Islet of Langerhans (tissue), 1 donor: ENCODE measurements at regions not wholly inside any gene's neighbourhood (a gene's known extent, or its start where the extent isn't known, plus 50 kb on each side); places are given as distances from the start of the nearest gene placed in this dataset.
"Not testable (repeated sequence)": the region's sequence is repeated elsewhere in the genome, so short reads cannot be mapped to it uniquely, and the experiment has no call there.

Experiments used
- FAIRE-seq: peaks from one replicate; lab custom pipeline; 2011; peaks lifted over from hg19 to GRCh38; lab: Jason Lieb, UNC

DNA sequence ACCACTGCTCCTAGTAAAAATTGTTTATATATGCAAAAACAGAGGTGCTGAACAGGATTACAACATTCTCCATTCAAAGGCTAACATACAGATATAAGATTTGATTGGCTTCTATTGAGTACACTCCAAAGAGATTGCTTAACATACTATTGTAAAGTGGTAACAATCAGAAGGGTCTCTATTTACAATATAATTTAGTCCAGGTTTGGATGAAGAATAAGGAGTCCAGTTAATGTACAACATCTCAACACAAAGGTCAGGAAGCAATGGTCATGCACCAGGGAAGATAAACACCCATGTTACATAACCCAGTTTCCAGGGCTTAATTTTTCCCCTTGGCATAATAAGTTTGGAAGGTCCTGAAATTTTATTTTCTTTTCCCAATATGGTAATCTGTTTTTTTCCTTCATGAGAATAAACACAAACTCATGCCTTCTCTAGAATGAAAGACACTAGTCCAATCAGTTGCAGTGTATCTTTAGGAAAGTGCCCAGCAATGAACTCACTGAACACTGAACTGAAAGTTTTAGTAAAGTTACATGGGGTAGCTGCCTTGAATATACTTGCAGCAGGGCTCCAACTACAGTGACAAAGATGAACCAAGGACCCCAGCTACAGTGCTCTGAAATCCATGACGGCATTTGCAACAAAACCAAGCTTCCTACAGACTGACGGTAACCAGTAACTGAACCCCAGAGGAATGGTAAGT, 255.3 kb upstream of the GJE1 start:
- no peak for FAIRE-seq

GRCh38 chr6:141874930-141875602, 257.7 kb upstream of the GJE1 start:
- no peak for FAIRE-seq

GRCh38 chr6:141869509-141869908, 263.2 kb upstream of the GJE1 start:
- not testable (repeated sequence) for FAIRE-seq

GRCh38 chr6:141867767-141868166, 265.0 kb upstream of the GJE1 start:
- no peak for FAIRE-seq

DNA sequence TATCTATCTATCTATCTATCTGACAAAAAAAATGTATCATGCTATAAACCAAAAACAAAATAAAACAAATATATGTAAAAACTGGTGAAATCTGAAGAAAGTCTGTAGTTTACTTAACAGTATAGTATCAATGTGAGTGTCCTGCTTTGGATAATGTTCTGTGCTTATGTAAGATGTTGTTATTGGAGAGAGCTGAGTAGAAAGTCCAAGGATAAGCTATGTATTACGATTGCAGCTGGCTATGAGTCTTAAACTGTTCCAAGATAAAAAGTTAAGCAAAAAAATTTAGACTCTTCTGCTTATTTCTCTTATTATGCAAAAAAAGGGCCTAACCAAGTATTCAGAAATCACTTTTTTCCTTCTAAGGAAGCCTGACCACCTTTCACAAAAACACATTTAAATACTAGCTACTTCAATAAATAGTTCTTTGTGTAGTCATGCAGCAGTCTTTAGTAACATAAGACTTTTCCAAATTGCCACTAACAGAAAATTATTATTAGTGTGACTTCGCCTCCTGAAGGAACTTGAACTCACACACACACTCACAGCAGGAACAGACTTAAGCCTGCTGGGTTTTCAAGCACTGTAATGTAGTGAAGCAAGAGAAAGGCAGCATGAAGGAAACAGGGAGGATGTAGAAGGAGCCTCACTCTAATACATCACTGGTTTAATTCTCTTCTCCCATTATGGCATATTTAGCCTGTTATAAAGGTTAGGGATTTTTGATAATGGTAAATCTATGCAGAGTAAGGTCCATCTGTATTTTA, 265.8 kb upstream of the GJE1 start:
- FAIRE-seq: no peak

GRCh38 chr6:141851063-141851462, 281.7 kb upstream of the GJE1 start:
- no peak for FAIRE-seq

- no peak for FAIRE-seq
These were observed 284.5 kb upstream of the GJE1 start for GRCh38 chr6:141848029-141848890.

- no peak for FAIRE-seq
These were observed 286.1 kb upstream of the GJE1 start for GRCh38 chr6:141846639-141847038.

- no peak for FAIRE-seq
These were observed 289.4 kb upstream of the GJE1 start for GRCh38 chr6:141843178-141843834.

DNA sequence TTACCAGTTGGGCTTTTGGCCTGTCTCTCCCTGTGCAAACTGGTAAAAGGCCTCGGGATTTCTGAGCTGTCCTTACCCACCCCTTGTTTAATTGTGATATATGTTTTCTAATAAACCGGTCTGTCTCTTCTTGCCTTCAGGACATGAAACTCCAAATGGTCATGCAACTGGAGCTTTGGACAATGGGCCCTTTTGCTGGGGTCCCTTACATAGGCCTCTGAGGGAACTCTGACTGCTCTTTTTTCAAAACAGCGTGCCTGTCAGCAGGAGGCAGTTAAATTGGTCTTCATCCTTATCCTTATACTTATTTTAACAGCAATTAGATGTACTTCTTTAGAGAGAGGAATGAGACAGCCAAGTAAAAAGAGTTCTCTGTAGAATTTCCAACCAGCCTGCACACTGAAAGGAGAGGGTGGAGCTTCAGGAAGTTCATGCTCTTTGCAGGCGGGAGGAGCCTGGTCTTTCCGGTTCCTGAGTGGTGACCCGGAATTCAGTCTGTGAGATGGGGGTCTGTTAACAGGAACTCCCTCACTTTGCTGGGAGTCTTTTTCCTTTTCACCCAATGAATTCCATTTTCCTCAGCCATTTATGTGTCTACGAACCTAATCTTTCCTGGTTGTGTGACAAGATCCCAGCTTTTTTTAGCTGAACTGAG, 299.6 kb upstream of the GJE1 start:
- FAIRE-seq: no peak

DNA sequence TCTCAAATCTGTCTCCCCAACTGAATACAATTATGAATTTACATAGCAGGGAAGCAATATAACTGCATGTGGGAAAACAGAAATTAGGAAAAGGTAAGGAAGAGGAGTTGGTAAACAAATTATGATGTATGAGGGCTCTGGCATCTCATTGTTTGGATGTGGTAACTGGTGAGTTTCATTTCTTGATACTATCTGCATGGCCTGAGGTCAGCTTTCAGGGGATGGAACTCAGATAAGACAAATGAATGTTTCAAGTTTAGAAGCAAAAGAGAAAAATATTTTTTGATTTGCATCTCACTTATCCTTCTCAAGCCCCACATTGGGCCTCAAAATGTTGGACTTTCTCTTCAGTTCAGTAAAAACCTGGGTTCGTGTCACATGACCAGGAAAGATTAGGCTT, 302.2 kb upstream of the GJE1 start:
- FAIRE-seq: no peak

GRCh38 chr6:141829566-141830360, 303.0 kb upstream of the GJE1 start:
- FAIRE-seq: no peak

DNA sequence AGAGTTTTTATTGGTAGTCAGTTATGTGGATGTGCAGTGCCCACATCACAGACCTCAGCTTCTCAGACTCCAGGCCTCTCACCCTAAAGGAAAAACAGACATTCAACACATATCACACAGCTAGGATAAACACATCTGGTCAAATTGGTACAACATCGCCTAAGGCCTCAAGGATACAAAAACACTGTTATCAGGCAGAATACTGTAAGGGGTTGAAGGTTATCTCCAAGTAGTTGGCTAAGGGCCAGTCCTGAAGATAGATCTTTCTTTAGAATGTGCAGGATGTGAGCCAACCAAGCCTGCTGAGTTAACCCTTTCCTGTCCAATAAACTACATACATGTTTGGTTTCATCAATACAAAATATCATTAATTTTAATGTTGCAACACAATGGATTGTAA, 308.4 kb upstream of the GJE1 start:
- no peak for FAIRE-seq

DNA sequence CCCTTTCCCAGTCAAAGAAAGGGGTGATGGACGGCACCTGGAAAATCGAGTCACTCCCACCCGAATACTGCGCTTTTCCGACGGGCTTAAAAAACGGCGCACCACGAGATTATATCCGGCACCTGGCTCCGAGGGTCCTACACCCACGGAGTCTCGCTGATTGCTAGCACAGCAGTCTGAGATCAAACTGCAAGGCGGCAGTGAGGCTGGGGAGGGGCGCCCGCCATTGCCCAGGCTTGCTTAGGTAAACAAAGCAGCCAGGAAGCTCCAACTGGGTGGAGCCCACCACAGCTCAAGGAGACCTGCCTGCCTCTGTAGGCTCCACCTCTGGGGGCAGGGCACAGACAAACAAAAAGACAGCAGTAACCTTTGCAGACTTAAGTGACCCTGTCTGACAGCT, 317.7 kb upstream of the GJE1 start:
- not testable (repeated sequence) for FAIRE-seq

GRCh38 chr6:141809901-141810300, 322.8 kb upstream of the GJE1 start:
- FAIRE-seq: no peak

- no peak for FAIRE-seq
These were observed 324.1 kb upstream of the GJE1 start for GRCh38 chr6:141808662-141809061.

DNA sequence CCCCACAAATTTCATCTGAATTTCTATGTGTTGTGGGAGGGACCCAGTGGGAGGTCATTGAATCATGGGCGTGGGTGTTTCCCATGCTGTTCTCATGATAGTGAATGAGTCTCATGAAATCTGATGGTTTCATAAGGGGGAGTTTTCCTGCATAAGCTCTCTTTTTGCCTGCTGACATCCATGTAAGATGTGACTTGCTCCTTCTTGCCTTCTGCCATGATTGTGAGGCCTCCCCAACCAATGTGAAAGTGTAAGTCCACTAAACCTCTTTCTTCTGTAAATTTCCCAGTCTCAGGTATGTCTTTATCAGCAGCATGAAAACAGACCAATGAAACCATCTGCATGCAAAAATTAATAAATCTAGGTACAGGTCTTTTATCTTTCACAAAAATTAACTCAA, 331.8 kb upstream of the GJE1 start:
- not testable (repeated sequence) for FAIRE-seq

- no peak for FAIRE-seq
These were observed 341.8 kb upstream of the GJE1 start for GRCh38 chr6:141790921-141791320.

DNA sequence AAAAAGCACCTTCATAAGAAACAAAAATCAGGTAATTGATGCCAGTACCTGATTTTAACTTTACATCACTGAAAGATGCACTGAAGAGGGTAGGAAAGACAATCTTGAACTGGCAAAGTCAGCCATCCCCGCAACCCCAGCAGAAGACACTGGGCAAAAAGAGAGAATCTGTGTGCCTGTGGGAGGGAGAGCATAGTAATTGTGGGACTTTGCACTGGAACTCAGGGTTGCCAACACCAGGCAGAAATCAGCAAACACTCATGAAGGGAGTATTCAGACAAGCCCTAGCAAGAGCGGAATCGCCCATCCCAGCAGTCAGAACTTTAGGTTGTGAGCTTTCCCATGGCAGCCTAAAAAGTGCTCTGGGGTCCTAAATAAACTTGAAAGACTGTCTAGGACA, 344.6 kb upstream of the GJE1 start:
- no peak for FAIRE-seq

DNA sequence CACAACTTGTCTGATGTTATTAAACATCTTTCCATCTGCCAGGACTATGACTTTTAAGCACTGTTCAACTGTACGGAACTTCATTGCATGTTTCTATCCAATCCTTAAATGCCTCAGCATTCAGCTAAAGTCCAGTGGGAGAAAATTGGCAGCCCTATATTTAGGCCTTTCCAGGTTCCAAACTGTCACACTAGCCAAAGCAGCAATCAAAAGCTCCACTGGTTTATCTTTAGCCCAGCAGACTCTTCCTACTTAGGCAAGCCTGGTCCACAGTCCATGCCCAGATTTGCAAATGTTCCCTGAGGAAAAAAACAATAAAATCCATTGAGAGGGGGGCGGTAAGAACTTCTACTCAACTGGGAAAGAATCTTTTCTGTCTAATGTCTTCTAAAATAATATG, 349.1 kb upstream of the GJE1 start:
- no peak for FAIRE-seq
